Mesenchymal stem cell (in vitro differentiated cells and primary cell): ENCODE measurements at regions not wholly inside any gene's neighbourhood (a gene's known extent, or its start where the extent isn't known, plus 50 kb on each side); places are given as distances from the start of the nearest gene placed in this dataset.
A peak's percentile ranks its signal among the peaks of the same experiment; 100 is the strongest.

Experiments used
- DNase-seq: peaks from one replicate; pipeline ENCODE4 v3.0.0-alpha.2; 2013
- H2AFZ ChIP-seq: one replicate; pipeline ENCODE4 v1.6.1; 2013; ENCODE audit warnings: low read depth, mild to moderate bottlenecking, control low read depth, inconsistent platforms, low read length, moderate library complexity
- H2AK5ac ChIP-seq: 2 replicates; pipeline ENCODE4 v1.6.1; 2013; ENCODE audit warnings: low read length, moderate library complexity, mild to moderate bottlenecking, inconsistent platforms; ENCODE audit not compliant: severe bottlenecking
- H2BK120ac ChIP-seq: one replicate; pipeline ENCODE4 v1.6.1; 2013; ENCODE audit warnings: low read depth, mild to moderate bottlenecking, inconsistent platforms, low read length, moderate library complexity
- H2BK12ac ChIP-seq, 2 experiments: one replicate each; pipeline ENCODE4 v1.6.1; 2013; ENCODE audit warnings: inconsistent platforms in 2 of 2, low read length in 2 of 2, mild to moderate bottlenecking in 2 of 2, moderate library complexity in 2 of 2, control low read depth in 1 of 2
- H2BK15ac ChIP-seq: one replicate; pipeline ENCODE4 v1.6.1; 2013; ENCODE audit warnings: mild to moderate bottlenecking, low read depth, inconsistent platforms; ENCODE audit not compliant: poor library complexity, severe bottlenecking
- H2BK5ac ChIP-seq: 2 replicates; pipeline ENCODE4 v1.6.1; 2013; ENCODE audit warnings: low read depth, mild to moderate bottlenecking, low read length, control low read depth, inconsistent platforms; ENCODE audit not compliant: poor library complexity, severe bottlenecking
- H3K14ac ChIP-seq, 2 experiments: one replicate each; pipeline ENCODE4 v1.6.1; 2013; ENCODE audit warnings: inconsistent platforms in 2 of 2, low read length in 2 of 2, control low read depth in 1 of 2, mild to moderate bottlenecking in 1 of 2, moderate library complexity in 1 of 2
- H3K18ac ChIP-seq, 2 experiments: one replicate each; pipeline ENCODE4 v1.6.1; 2013; ENCODE audit warnings: inconsistent platforms in 2 of 2, low read length in 2 of 2, control low read depth in 1 of 2, low read depth in 1 of 2, mild to moderate bottlenecking in 1 of 2
- H3K23ac ChIP-seq, 2 experiments: one replicate each; pipeline ENCODE4 v1.6.1; 2013; ENCODE audit warnings: inconsistent platforms in 2 of 2, low read length in 2 of 2, mild to moderate bottlenecking in 2 of 2, moderate library complexity in 2 of 2, control low read depth in 1 of 2
- H3K27ac ChIP-seq: 2 replicates; pipeline ENCODE4 v1.5.1; 2013; ENCODE audit warnings: mild to moderate bottlenecking, moderate library complexity, low read length, control low read depth, inconsistent platforms; ENCODE audit not compliant: poor library complexity, severe bottlenecking
- H3K27me3 ChIP-seq, 2 experiments: 2 replicates each; pipeline versions ENCODE4 v1.6.1 to v1.7.0; 2013; ENCODE audit warnings: low read length in 2 of 2, mild to moderate bottlenecking in 2 of 2, moderate library complexity in 2 of 2, control low read depth in 1 of 2, inconsistent platforms in 1 of 2; ENCODE audit not compliant: control insufficient read depth in 1 of 2, insufficient read depth in 1 of 2
- H3K36me3 ChIP-seq, 2 experiments: 2 replicates each; pipeline versions ENCODE4 v1.6.1 to v1.7.0; 2013; ENCODE audit warnings: low read length in 2 of 2, control low read depth in 1 of 2, inconsistent platforms in 1 of 2, low read depth in 1 of 2, mild to moderate bottlenecking in 1 of 2; ENCODE audit not compliant: insufficient read depth in 2 of 2, control insufficient read depth in 1 of 2
- H3K4ac ChIP-seq, 2 experiments: one replicate each; pipeline ENCODE4 v1.6.1; 2013; ENCODE audit warnings: inconsistent platforms in 2 of 2, low read length in 2 of 2, mild to moderate bottlenecking in 2 of 2, moderate library complexity in 2 of 2, control low read depth in 1 of 2, low read depth in 1 of 2
- H3K4me1 ChIP-seq: 2 replicates; pipeline ENCODE4 v1.6.1; 2013; ENCODE audit warnings: low read depth, low read length, control low read depth; ENCODE audit not compliant: control insufficient read depth, insufficient read depth
- H3K4me2 ChIP-seq: 2 replicates; pipeline ENCODE4 v1.6.1; 2013; ENCODE audit warnings: low read length, mild to moderate bottlenecking, inconsistent platforms; ENCODE audit not compliant: poor library complexity, severe bottlenecking
- H3K4me3 ChIP-seq, 2 experiments: 2 replicates each; pipeline versions ENCODE4 v1.5.1 to v1.7.0; 2013; ENCODE audit warnings: low read length in 2 of 2, mild to moderate bottlenecking in 2 of 2, control low read depth in 1 of 2, low read depth in 1 of 2; ENCODE audit not compliant: insufficient read depth in 1 of 2
- H3K79me1 ChIP-seq: replicated peaks from 2 replicates; pipeline ENCODE4 v1.6.1; 2013; ENCODE audit warnings: mild to moderate bottlenecking, control low read depth, low read length, inconsistent platforms; ENCODE audit not compliant: poor library complexity, severe bottlenecking
- H3K9ac ChIP-seq: 2 replicates; pipeline ENCODE4 v1.7.0; 2013; ENCODE audit warnings: mild to moderate bottlenecking, low read length, moderate library complexity
- H3K9me3 ChIP-seq: 2 replicates; pipeline ENCODE4 v1.7.0; 2013; ENCODE audit warnings: mild to moderate bottlenecking, low read length; ENCODE audit not compliant: control insufficient read depth
- H4K8ac ChIP-seq: one replicate; pipeline ENCODE4 v1.6.1; 2013; ENCODE audit warnings: inconsistent platforms, mild to moderate bottlenecking, low read length, moderate library complexity
- H4K91ac ChIP-seq: one replicate; pipeline ENCODE4 v1.6.1; 2013; ENCODE audit warnings: mild to moderate bottlenecking, low read length, inconsistent platforms
- WGBS: methylation state at CpG from one replicate; pipeline ENCODE4 v1.1.7; 2013; ENCODE audit warnings: mixed read lengths; 5-methylcytosine and 5-hydroxymethylcytosine counted together

DNA sequence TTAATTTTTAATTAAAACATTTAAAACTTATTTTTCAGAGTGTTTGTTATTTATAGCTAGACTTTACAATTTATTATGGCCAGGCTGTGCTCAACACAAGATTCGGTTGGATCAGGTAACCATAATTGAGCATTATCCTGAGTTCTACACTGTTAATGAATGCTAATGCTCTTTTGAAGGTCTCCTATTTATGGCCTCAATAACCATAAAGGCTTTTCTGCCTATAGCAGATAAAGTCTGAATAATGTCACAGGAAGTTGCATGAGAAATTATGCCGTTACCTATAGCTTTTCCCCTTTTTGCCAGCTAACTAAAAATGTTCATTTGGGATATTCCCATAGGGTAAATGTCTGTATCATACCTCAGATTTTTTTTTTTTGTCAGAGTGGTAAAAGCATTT is 269.4 kb upstream of the E2F7 start:
- Histone ChIP-seq H3K4me3 (no peak overlapping the region), H3K9ac (no peak overlapping the region), H3K9me3 (no peaks in the 10 kb centered on the region), H2BK120ac (no peak overlapping the region), H4K91ac (no peak overlapping the region), H3K23ac (no peak overlapping the region), H3K4me1 (no peaks in the 10 kb centered on the region), H3K27ac (no peak overlapping the region), H3K27me3 (no peaks in the 10 kb centered on the region), H2AK5ac (no peak overlapping the region), H3K4ac (no peak overlapping the region), H2AFZ (no peak overlapping the region), H3K4me2 (no peak overlapping the region), H3K18ac (no peak overlapping the region), H2BK12ac (no peak overlapping the region), H3K14ac (no peak overlapping the region), H2BK5ac (no peak overlapping the region), H2BK15ac (no peak overlapping the region), H4K8ac (no peak overlapping the region), H3K36me3 (no peaks in the 10 kb centered on the region), H3K79me1 (no peaks in the 10 kb centered on the region)
- WGBS = 100% methylated on average over 1 of the region's 2 CpGs
- DNase-seq = no peak

DNA sequence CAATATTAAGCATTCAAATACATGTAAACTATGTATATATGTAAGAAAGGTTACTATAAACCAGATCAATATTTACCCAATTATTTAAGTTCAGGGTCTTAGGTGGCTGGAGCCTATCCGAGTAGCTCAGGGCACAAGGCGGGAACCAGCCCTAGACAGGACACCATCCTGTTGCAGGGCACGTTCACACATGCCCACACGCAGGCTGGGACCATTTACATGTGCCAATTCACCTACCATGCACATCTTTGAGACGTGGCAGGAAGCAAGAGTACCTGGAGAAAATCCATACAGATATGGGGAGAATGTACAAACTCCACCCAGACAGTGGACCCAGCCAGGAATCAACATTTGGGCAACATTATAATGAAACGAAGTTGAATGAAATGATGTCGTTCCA is 263.0 kb upstream of the E2F7 start:
- H3K4me3 ChIP-seq = no peak overlapping the region
- no peak overlapping the region for H2AFZ ChIP-seq
- no peaks in the 10 kb centered on the region for H3K9me3 ChIP-seq
- no peak overlapping the region for H3K4ac ChIP-seq
- no peak overlapping the region for H3K18ac ChIP-seq
- no peak overlapping the region for H3K23ac ChIP-seq
- no peak overlapping the region for H2BK5ac ChIP-seq
- no peak overlapping the region for H3K27ac ChIP-seq
- H3K36me3 ChIP-seq = no peaks in the 10 kb centered on the region
- DNase-seq = no peak
- no peak overlapping the region for H2AK5ac ChIP-seq
- H2BK120ac ChIP-seq = no peak overlapping the region
- no peak overlapping the region for H3K14ac ChIP-seq
- peaks cover 0 to 5% of the 10 kb centered on the region in 2 experiments for H3K27me3 ChIP-seq
- H3K9ac ChIP-seq = no peak overlapping the region
- H2BK15ac ChIP-seq = no peak overlapping the region
- H3K4me1 ChIP-seq = peaks cover 5% of the 10 kb centered on the region
- no peak overlapping the region for H4K8ac ChIP-seq
- no peak overlapping the region for H4K91ac ChIP-seq
- H3K4me2 ChIP-seq = no peak overlapping the region
- 89% methylated on average over 7 of the region's 7 CpGs for WGBS
- no peaks in the 10 kb centered on the region for H3K79me1 ChIP-seq
- H2BK12ac ChIP-seq = no peak overlapping the region

GRCh38 chr12:77325511-77326236 is 260.3 kb upstream of the E2F7 start:
- H3K4me2 ChIP-seq = peak overlapping the region; percentile 95
- no peak for DNase-seq
- H2AK5ac ChIP-seq = no peak overlapping the region
- WGBS = 2% methylated on average over 15 of the region's 30 CpGs
- no peak overlapping the region for H3K18ac ChIP-seq
- no peak overlapping the region for H4K91ac ChIP-seq
- no peaks in the 10 kb centered on the region for H3K36me3 ChIP-seq
- no peak overlapping the region for H3K4ac ChIP-seq
- H2AFZ ChIP-seq = no peak overlapping the region
- no peak overlapping the region for H3K23ac ChIP-seq
- H3K4me3 ChIP-seq = peak overlapping the region; percentile 62 to 92
- no peak overlapping the region for H2BK12ac ChIP-seq
- no peak overlapping the region for H2BK120ac ChIP-seq
- no peaks in the 10 kb centered on the region for H3K9me3 ChIP-seq
- H2BK15ac ChIP-seq = no peak overlapping the region
- peak overlapping the region; percentile 90 for H3K9ac ChIP-seq
- H3K27ac ChIP-seq = no peak overlapping the region
- no peak overlapping the region for H4K8ac ChIP-seq
- H2BK5ac ChIP-seq = no peak overlapping the region
- H3K14ac ChIP-seq = no peak overlapping the region
- peaks cover 5% of the 10 kb centered on the region for H3K4me1 ChIP-seq
- H3K27me3 ChIP-seq = peaks cover 0 to 5% of the 10 kb centered on the region in 2 experiments
- no peaks in the 10 kb centered on the region for H3K79me1 ChIP-seq

GRCh38 chr12:77324763-77325468 is 259.5 kb upstream of the E2F7 start:
- H4K91ac ChIP-seq = peak overlapping the region; percentile 50

More at GRCh38 chr12:77324763-77325468, 259.5 kb upstream of the E2F7 start:
- Histone ChIP-seq H3K79me1 (no peaks in the 10 kb centered on the region), H2AFZ (peak overlapping the region; percentile 77), H3K23ac (no peak overlapping the region), H2AK5ac (no peak overlapping the region), H2BK15ac (no peak overlapping the region), H3K18ac (no peak overlapping the region), H3K4me3 (peak overlapping the region; percentile 62 to 92), H2BK12ac (no peak overlapping the region), H4K8ac (peak overlapping the region; percentile 64), H3K4me2 (peak overlapping the region; percentile 95), H3K9me3 (no peaks in the 10 kb centered on the region), H3K27ac (no peak overlapping the region), H3K27me3 (peaks cover 0 to 5% of the 10 kb centered on the region in 2 experiments), H2BK5ac (no peak overlapping the region), H3K36me3 (no peaks in the 10 kb centered on the region), H3K4me1 (peaks cover 5% of the 10 kb centered on the region), H3K4ac (no peak overlapping the region), H3K9ac (peak overlapping the region; percentile 90), H3K14ac (no peak overlapping the region), H2BK120ac (no peak overlapping the region)
- WGBS = under 1% methylated on average over 53 of the region's 64 CpGs
- DNase-seq = peak; percentile 69
